ENCODE measurements at regions not wholly inside any gene's neighbourhood (a gene's known extent, or its start where the extent isn't known, plus 50 kb on each side); places are given as distances from the start of the nearest gene placed in this dataset.

DNA sequence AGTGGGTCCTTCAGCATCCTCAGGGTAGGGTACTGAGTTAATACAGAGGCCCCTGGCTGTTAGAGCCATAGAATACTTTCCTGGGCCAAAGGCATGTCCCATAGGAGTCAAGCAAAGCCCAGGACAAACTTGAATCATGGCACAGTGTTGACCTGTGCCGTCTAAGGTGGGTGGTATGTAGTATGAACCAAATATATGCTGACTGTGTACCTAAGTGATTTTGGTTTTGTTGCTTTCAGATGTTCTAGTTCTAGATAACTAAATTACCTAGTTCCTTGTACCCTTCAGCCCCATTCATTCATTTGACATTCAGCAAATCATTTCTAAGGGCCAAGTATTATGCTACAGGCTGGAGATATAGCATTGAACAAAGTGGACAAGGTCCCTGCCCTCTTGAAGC lies 61.3 kb upstream of the GPRC5B start:
- CTCF ChIA-PET = no interaction called here
- DNase-seq = no peak
- H3K4me3 Mint-ChIP-seq = no peak overlapping the region

DNA sequence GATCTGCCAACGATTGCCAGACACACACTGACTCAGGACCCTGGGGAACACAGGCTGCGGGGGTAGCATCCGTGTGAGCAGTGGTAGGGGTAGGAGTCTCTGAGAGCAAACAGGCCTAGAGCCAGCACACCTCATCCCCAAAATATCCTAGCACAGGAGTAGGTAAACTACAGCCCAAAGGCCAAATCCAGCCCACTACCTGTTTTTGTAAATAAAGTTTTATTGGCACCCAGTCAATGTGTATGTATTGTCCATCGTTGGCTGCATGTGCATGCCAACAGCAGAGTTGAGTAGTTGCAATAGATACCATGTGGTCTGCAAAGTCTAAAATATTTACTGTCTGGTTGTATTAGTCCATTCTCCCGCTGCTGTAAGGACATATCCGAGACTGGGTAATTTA lies 55.5 kb upstream of the GPRC5B start:
- CTCF ChIA-PET = interaction anchor here (1.2 kb wide), 1 partner anchor 33 kb away, joined by 5 read pairs; no protein-coding TSS in a partner anchor
- Mint-ChIP-seq H3K4me3 (no peak overlapping the region), H3K4me1 (no peaks in the 10 kb centered on the region), H3K27ac (no peak overlapping the region), H3K27me3 (no peaks in the 10 kb centered on the region), H3K9me3 (no peaks in the 10 kb centered on the region), H3K36me3 (ENCODE audit: low read depth) (no peaks in the 10 kb centered on the region)
- POLR2A ChIA-PET = no interaction called here
- no peak for DNase-seq

More for the DNA sequence above, 61.3 kb upstream of the GPRC5B start:
- no peaks in the 10 kb centered on the region for H3K9me3 Mint-ChIP-seq
- no peaks in the 10 kb centered on the region for H3K4me1 Mint-ChIP-seq
- H3K27ac Mint-ChIP-seq = no peak overlapping the region
- H3K36me3 Mint-ChIP-seq (ENCODE audit: low read depth) = no peaks in the 10 kb centered on the region
- POLR2A ChIA-PET = no interaction called here
- H3K27me3 Mint-ChIP-seq = no peaks in the 10 kb centered on the region

DNA sequence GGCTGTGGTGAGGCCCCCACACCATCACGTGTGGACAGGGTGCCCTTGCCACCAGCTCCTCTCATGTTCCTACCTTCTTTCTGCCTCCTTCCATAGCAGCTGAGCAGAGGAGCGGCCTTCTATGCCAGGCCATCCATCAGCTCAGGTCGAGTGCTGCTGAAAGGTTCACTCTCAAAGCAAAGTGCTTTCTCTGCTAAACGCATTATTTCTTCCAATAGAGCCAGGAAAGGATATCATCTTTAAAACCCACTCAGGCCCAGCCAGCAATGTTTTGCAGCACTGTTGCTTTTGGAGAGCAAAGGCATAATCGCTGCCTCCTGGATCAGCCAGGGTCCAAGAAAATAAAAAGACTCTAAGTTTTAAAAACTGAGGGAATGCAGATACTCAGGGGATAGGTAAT lies 54.9 kb upstream of the GPRC5B start:
- POLR2A ChIA-PET = no interaction called here
- CTCF ChIA-PET = no interaction called here
- no peak for DNase-seq
- no peaks in the 10 kb centered on the region for H3K27me3 Mint-ChIP-seq
- no peaks in the 10 kb centered on the region for H3K9me3 Mint-ChIP-seq
- no peak overlapping the region for H3K27ac Mint-ChIP-seq
- H3K4me1 Mint-ChIP-seq = no peaks in the 10 kb centered on the region
- no peaks in the 10 kb centered on the region for H3K36me3 Mint-ChIP-seq (ENCODE audit: low read depth)
- no peak overlapping the region for H3K4me3 Mint-ChIP-seq

GRCh38 chr16:19938536-19938935 lies 53.9 kb upstream of the GPRC5B start:
- no peak for DNase-seq
- CTCF ChIA-PET = interaction anchor here (1.1 kb wide), 1 partner anchor 31 kb away, joined by 4 read pairs; no protein-coding TSS in a partner anchor
- Mint-ChIP-seq H3K27ac (no peak overlapping the region), H3K4me3 (no peak overlapping the region), H3K4me1 (no peaks in the 10 kb centered on the region), H3K9me3 (no peaks in the 10 kb centered on the region), H3K27me3 (no peaks in the 10 kb centered on the region), H3K36me3 (ENCODE audit: low read depth) (no peaks in the 10 kb centered on the region)
- POLR2A ChIA-PET = no interaction called here

DNA sequence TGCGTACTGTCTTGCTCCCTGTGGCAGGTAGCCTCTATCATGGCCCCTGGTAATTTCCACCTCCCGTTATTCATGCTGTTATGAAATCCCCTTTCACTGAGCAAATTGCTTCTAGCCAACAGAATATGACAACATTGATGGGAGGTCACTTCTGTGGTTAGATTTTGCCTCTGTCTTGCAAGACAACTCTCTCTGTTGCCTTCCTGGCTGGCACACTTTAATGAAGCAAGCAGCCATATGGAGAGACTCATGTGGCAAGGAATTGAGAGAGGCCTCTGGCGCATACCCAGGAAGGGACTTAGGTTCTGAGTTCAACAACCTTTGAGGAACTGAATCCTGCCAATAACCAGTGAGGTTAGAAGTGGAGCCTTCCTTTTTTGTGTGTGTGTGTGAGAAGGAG lies 51.8 kb upstream of the GPRC5B start:
- H3K27ac Mint-ChIP-seq = no peak overlapping the region
- no peaks in the 10 kb centered on the region for H3K36me3 Mint-ChIP-seq (ENCODE audit: low read depth)
- DNase-seq = no peak
- no peaks in the 10 kb centered on the region for H3K27me3 Mint-ChIP-seq
- ChIA-PET POLR2A (no interaction called here), CTCF (no interaction called here)
- H3K4me1 Mint-ChIP-seq = no peaks in the 10 kb centered on the region
- no peaks in the 10 kb centered on the region for H3K9me3 Mint-ChIP-seq
- no peak overlapping the region for H3K4me3 Mint-ChIP-seq

DNA sequence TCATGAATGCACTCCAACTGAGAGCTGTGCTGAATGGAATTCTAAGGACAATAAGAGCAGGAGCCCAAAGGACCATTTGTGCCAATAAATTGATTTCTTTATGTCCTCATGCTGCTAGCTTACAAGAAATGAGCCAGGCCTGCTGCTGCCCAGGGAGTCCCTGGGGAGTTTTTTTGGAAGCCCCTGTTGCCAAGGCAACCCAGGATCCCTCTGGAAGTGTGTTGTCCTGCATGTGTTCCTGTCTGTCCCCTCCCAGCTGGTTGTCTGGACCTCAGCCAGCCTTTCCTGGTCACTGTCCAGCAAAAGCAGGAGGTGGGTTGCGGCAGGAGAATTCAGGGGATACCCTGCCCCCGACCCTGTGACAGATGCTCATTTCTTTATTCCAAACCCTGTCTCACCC lies 51.0 kb upstream of the GPRC5B start:
- H3K36me3 Mint-ChIP-seq (ENCODE audit: low read depth) = no peaks in the 10 kb centered on the region
- H3K9me3 Mint-ChIP-seq = no peaks in the 10 kb centered on the region
- DNase-seq = no peak
- H3K27ac Mint-ChIP-seq = no peak overlapping the region
- no peak overlapping the region for H3K4me3 Mint-ChIP-seq
- ChIA-PET POLR2A (no interaction called here), CTCF (no interaction called here)
- no peaks in the 10 kb centered on the region for H3K4me1 Mint-ChIP-seq
- no peaks in the 10 kb centered on the region for H3K27me3 Mint-ChIP-seq
